GM20000 (cell line): ENCODE measurements at regions not wholly inside any gene's neighbourhood (a gene's known extent, or its start where the extent isn't known, plus 50 kb on each side); places are given as distances from the start of the nearest gene placed in this dataset.

Experiments
- DNase-seq: peaks from one replicate; pipeline ENCODE4 v3.0.0; 2012; ENCODE audit warnings: low spot score
- TF ChIP-seq, protein P1 (sequence below): IDR thresholded peaks from 2 replicates; pipeline ENCODE4 v1.5.1; 2012; ENCODE audit warnings: mild to moderate bottlenecking, control low read depth; ENCODE audit errors: extremely low read depth, missing control alignments

DNA sequence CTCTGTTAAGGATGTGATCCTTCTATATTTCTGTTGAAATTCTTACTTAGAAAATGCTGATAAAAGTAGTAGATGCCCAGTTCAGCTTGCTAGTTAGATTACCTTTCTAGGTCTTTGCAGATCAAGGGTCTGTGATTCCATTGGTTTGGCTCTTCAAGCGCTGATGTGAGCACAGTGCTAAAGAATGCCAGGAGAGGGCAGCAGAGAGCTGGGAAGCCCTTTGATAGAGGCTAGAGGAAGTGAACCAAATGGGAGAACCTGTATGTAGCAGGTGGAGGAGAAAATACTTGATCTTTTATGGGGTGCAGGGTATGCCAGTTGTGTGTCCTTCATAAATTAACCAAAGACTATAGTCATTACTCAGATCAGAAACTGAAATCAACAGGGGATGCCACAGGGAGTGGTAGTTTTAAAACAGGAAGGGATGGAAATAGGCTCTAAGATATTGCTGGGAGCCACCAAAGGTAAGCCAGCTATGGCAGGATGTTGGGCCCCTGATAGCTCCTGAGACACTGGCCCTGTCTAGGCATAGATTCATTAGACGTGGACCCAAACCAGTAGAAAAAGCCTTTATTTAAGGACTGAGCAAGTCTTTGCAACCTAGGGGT, 677.4 kb downstream of the SQOR start:
- TF ChIP-seq, protein P1, sequence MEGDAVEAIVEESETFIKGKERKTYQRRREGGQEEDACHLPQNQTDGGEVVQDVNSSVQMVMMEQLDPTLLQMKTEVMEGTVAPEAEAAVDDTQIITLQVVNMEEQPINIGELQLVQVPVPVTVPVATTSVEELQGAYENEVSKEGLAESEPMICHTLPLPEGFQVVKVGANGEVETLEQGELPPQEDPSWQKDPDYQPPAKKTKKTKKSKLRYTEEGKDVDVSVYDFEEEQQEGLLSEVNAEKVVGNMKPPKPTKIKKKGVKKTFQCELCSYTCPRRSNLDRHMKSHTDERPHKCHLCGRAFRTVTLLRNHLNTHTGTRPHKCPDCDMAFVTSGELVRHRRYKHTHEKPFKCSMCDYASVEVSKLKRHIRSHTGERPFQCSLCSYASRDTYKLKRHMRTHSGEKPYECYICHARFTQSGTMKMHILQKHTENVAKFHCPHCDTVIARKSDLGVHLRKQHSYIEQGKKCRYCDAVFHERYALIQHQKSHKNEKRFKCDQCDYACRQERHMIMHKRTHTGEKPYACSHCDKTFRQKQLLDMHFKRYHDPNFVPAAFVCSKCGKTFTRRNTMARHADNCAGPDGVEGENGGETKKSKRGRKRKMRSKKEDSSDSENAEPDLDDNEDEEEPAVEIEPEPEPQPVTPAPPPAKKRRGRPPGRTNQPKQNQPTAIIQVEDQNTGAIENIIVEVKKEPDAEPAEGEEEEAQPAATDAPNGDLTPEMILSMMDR: peak; percentile 66

GRCh38 chr15:46315434-46315833, 680.6 kb downstream of the SQOR start:
- no peak for DNase-seq
- TF ChIP-seq, protein P1: no peak

More for the DNA sequence above, 677.4 kb downstream of the SQOR start:
- peak; percentile 53 for DNase-seq

GRCh38 chr15:46316024-46316423, 681.2 kb downstream of the SQOR start:
- TF ChIP-seq, protein P1: no peak
- DNase-seq: no peak

GRCh38 chr15:46317029-46317428, 682.2 kb downstream of the SQOR start:
- DNase-seq: no peak
- TF ChIP-seq, protein P1: no peak

DNA sequence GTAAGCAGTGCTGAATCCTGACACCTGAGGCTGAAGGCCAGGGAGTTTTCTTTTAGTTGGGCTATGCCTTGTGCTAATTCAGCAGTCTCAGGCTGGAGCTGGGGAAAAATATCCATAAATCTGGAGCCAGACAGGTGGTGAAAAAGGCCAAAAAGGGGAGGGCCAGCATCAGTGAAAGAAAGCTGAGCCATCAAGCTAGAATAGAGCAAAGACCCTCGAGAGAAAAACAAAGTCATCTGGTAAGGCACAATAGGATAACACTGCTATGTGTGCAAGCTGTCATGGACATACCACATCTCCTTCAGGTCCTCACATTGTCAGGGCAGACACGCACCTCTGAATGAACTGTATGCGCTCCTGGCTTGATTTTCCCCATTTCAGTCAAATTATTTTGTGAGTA, 687.9 kb downstream of the SQOR start:
- no peak for DNase-seq
- TF ChIP-seq, protein P1: no peak

- no peak for DNase-seq
- TF ChIP-seq, protein P1: no peak
These were observed 691.3 kb downstream of the SQOR start for GRCh38 chr15:46326173-46326572.

GRCh38 chr15:46328821-46329220, 694.0 kb downstream of the SQOR start:
- TF ChIP-seq, protein P1: no peak
- no peak for DNase-seq
